ENCODE measurements at regions not wholly inside any gene's neighbourhood (a gene's known extent, or its start where the extent isn't known, plus 50 kb on each side); places are given as distances from the start of the nearest gene placed in this dataset.

- CTCF ChIA-PET: no interaction called here
- no peak overlapping the region for H3K27ac ChIP-seq (ENCODE audit: low read length)
- H3K4me1 ChIP-seq (ENCODE audit: control insufficient read depth, insufficient read depth, low read length): no peaks in the 10 kb centered on the region
- H3K9me3 ChIP-seq (ENCODE audit: control insufficient read depth, insufficient read depth, low read depth, low read length): no peaks in the 10 kb centered on the region
- no peaks in the 10 kb centered on the region for H3K36me3 ChIP-seq (ENCODE audit: control insufficient read depth, insufficient read depth, low read length)
- in situ Hi-C loops (cut with HindIII; ENCODE audit: low pct_unique_long_range_greater_than_20kb, low sequenced_read_pairs) (no loop called here), intact Hi-C loops (cut with micrococcal nuclease; ENCODE audit: unreplicated experiment) (no loop called here)
- POLR2A ChIA-PET: no interaction called here
- TF ChIP-seq POLR2AphosphoS5 (IDR thresholded peaks at IDR 0.05; ENCODE audit: low read depth, low read length) (no peak), SIN3A (IDR thresholded peaks at IDR 0.05; ENCODE audit: borderline replicate concordance, insufficient read depth, low read depth, low read length) (no peak), TCF7L2 (IDR thresholded peaks at IDR 0.05; ENCODE audit: low read depth, low read length) (no peak), CTCF (IDR thresholded peaks at IDR 0.05) (no peak), REST (IDR thresholded peaks at IDR 0.05; ENCODE audit: insufficient read depth in 1 of 2, low read depth in 2 of 2, low read length in 1 of 2) (no peak)
- ATAC-seq (no peak), DNase-seq (ENCODE audit: low read depth, low spot score) (no peak)
- no peak overlapping the region for H3K4me3 ChIP-seq (ENCODE audit: low read depth in 2 of 2, low read length in 2 of 2)
- BruUV-seq (replicated peaks): no TSS peak
- H3K27me3 ChIP-seq (ENCODE audit: control insufficient read depth, insufficient read depth, low read length): no peaks in the 10 kb centered on the region
These were observed 127.3 kb downstream of the NCOR2 start for GRCh38 chr12:124440031-124440626.

- in situ Hi-C loops (cut with HindIII; ENCODE audit: low pct_unique_long_range_greater_than_20kb, low sequenced_read_pairs): no loop called here
- DNase-seq (ENCODE audit: low read depth, low spot score): no peak
- Histone ChIP-seq H3K27ac (ENCODE audit: low read length) (no peak overlapping the region), H3K4me1 (ENCODE audit: control insufficient read depth, insufficient read depth, low read length) (no peaks in the 10 kb centered on the region), H3K9me3 (ENCODE audit: control insufficient read depth, insufficient read depth, low read depth, low read length) (no peaks in the 10 kb centered on the region), H3K36me3 (ENCODE audit: control insufficient read depth, insufficient read depth, low read length) (no peaks in the 10 kb centered on the region), H3K4me3 (ENCODE audit: low read depth in 2 of 2, low read length in 2 of 2) (no peak overlapping the region), H3K27me3 (ENCODE audit: control insufficient read depth, insufficient read depth, low read length) (no peaks in the 10 kb centered on the region)
- ATAC-seq: peak; percentile 55
- ChIA-PET CTCF (no interaction called here), POLR2A (no interaction called here)
- no TSS peak for BruUV-seq (replicated peaks)
- intact Hi-C loops (cut with micrococcal nuclease; ENCODE audit: unreplicated experiment): no loop called here
- no peak for TF ChIP-seq TCF7L2 (IDR thresholded peaks at IDR 0.05; ENCODE audit: low read depth, low read length)
- TF ChIP-seq REST (IDR thresholded peaks at IDR 0.05; ENCODE audit: insufficient read depth in 1 of 2, low read depth in 2 of 2, low read length in 1 of 2): no peak
- no peak for TF ChIP-seq CTCF (IDR thresholded peaks at IDR 0.05)
- TF ChIP-seq SIN3A (IDR thresholded peaks at IDR 0.05; ENCODE audit: borderline replicate concordance, insufficient read depth, low read depth, low read length): no peak
- TF ChIP-seq POLR2AphosphoS5 (IDR thresholded peaks at IDR 0.05; ENCODE audit: low read depth, low read length): no peak
These were observed 128.9 kb downstream of the NCOR2 start for GRCh38 chr12:124438437-124439056.

All from Panc1 (cell line).